Smooth muscle cell (in vitro differentiated cells): ENCODE measurements at regions not wholly inside any gene's neighbourhood (a gene's known extent, or its start where the extent isn't known, plus 50 kb on each side); places are given as distances from the start of the nearest gene placed in this dataset.
A peak's percentile ranks its signal among the peaks of the same experiment; 100 is the strongest.

ENCODE experiments used
- DNase-seq: peaks from one replicate; lab custom pipeline; 2025; ENCODE audit not compliant: unreplicated experiment; lab: John Stamatoyannopoulos, UW
- H2AFZ ChIP-seq: fragments of 200-600 bp; sonication (generic); 2 replicates; pipeline ENCODE4 v1.6.0; 2016; ENCODE audit warnings: antibody characterized with exemption, low read depth, mild to moderate bottlenecking
- H3F3A ChIP-seq: fragments of 200-600 bp; sonication (generic); 2 replicates; pipeline ENCODE4 v1.6.0; 2017; ENCODE audit warnings: antibody characterized with exemption, low read depth
- H3K27ac ChIP-seq: fragments of 200-600 bp; sonication (generic); 2 replicates; pipeline ENCODE4 v1.5.1; 2016; ENCODE audit warnings: low read depth, mild to moderate bottlenecking
- H3K27me3 ChIP-seq: fragments of 200-600 bp; sonication (generic); 2 replicates; pipeline ENCODE4 v1.6.1; 2016; ENCODE audit warnings: low read depth, mild to moderate bottlenecking
- H3K36me3 ChIP-seq: fragments of 200-600 bp; sonication (generic); 2 replicates; pipeline ENCODE4 v1.5.1; 2016; ENCODE audit warnings: low read depth
- H3K4me1 ChIP-seq: fragments of 200-600 bp; sonication (generic); 2 replicates; pipeline ENCODE4 v1.5.1; 2016; ENCODE audit warnings: low read depth
- H3K4me2 ChIP-seq: fragments of 200-600 bp; sonication (generic); 2 replicates; pipeline ENCODE4 v1.6.0; 2016; ENCODE audit warnings: mild to moderate bottlenecking
- H3K4me3 ChIP-seq: fragments of 200-600 bp; sonication (generic); 2 replicates; pipeline ENCODE4 v1.5.1; 2016; ENCODE audit warnings: mild to moderate bottlenecking
- H3K79me2 ChIP-seq: fragments of 200-600 bp; sonication (generic); 2 replicates; pipeline ENCODE4 v1.6.0; 2016; ENCODE audit warnings: low read depth, mild to moderate bottlenecking
- H3K9ac ChIP-seq: fragments of 200-600 bp; sonication (generic); 2 replicates; pipeline ENCODE4 v1.6.0; 2016; ENCODE audit warnings: low read depth
- H3K9me3 ChIP-seq: fragments of 200-600 bp; sonication (generic); replicated peaks from 2 replicates; pipeline ENCODE4 v1.5.1; 2016; ENCODE audit warnings: low read depth
- H4K20me1 ChIP-seq: fragments of 200-600 bp; sonication (generic); 2 replicates; pipeline ENCODE4 v1.6.0; 2016; ENCODE audit warnings: low read depth
- WGBS: methylation state at CpG from one replicate; pipeline ENCODE4 v1.1.7; 2016; ENCODE audit warnings: low lambda C conversion rate; 5-methylcytosine and 5-hydroxymethylcytosine counted together
- TF ChIP-seq, protein P1 (sequence below): fragments of 200-600 bp; sonication (generic); IDR thresholded peaks from 2 replicates; pipeline ENCODE4 v1.5.1; 2017; ENCODE audit warnings: borderline replicate concordance, mild to moderate bottlenecking, antibody characterized with exemption; ENCODE audit not compliant: insufficient read depth, poor library complexity, severe bottlenecking

DNA sequence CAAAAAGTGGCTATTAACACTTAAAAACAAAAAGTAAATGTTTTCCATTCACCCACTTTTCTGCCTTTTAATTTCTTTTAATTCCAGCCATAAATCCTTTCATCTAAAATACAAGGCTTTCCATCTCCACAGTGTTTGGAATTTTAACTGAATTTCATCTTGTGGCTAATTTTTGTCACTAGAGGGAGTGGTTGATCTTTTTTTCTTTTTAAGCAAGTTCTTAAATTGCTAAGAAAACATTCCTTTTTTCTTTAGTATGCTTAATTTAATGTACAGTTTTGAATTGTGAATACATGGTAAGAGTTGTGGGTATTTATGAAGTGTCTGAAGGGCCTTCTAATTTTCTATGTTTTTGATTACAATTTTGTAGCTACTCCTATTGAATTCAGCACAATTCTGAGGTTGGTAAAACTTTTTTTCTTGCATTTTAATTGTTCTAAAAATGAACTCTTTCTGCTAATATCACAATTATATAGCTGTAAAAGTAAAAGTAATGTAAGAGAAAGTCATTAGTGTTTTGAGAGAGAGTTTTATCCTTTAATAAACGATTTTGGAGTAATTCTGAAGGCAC is 54.9 kb upstream of the ANK3 start:
- no peaks in the 10 kb centered on the region for H3K9me3 ChIP-seq
- no peak for DNase-seq
- no peaks in the 10 kb centered on the region for H3K36me3 ChIP-seq
- peak overlapping the region; percentile 51 for H3K27ac ChIP-seq
- peaks cover 14% of the 10 kb centered on the region for H3K4me1 ChIP-seq
- no peak overlapping the region for H3K4me2 ChIP-seq
- H3K79me2 ChIP-seq = no peaks in the 10 kb centered on the region
- 57% methylated on average over 1 of the region's 1 CpG for WGBS
- no peak overlapping the region for H2AFZ ChIP-seq
- H3K27me3 ChIP-seq = no peaks in the 10 kb centered on the region
- no peak overlapping the region for H3K4me3 ChIP-seq
- no peak overlapping the region for H3K9ac ChIP-seq
- H3F3A ChIP-seq = no peaks in the 10 kb centered on the region
- TF ChIP-seq, protein P1, sequence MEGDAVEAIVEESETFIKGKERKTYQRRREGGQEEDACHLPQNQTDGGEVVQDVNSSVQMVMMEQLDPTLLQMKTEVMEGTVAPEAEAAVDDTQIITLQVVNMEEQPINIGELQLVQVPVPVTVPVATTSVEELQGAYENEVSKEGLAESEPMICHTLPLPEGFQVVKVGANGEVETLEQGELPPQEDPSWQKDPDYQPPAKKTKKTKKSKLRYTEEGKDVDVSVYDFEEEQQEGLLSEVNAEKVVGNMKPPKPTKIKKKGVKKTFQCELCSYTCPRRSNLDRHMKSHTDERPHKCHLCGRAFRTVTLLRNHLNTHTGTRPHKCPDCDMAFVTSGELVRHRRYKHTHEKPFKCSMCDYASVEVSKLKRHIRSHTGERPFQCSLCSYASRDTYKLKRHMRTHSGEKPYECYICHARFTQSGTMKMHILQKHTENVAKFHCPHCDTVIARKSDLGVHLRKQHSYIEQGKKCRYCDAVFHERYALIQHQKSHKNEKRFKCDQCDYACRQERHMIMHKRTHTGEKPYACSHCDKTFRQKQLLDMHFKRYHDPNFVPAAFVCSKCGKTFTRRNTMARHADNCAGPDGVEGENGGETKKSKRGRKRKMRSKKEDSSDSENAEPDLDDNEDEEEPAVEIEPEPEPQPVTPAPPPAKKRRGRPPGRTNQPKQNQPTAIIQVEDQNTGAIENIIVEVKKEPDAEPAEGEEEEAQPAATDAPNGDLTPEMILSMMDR = peak; percentile 71
- H4K20me1 ChIP-seq = no peaks in the 10 kb centered on the region

DNA sequence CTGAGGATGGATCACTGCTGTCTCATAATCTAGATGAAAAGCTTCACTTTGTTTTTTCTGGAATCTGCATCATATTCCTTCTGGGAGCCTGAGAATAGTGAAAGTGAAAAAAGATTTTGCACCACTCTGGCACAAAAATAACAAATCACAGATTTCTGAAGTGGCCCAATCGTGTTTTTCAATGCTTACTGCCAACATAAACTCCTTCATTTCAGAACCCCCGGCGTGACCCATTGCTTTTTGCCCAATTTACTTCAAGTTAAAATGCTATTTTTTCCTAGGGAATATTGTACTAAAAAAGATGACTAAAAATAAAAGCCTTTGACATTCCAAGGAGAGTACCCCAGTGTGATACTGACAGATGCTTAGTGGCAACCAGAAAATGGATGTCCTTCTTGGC is 53.7 kb upstream of the ANK3 start:
- no peak overlapping the region for H2AFZ ChIP-seq
- no peak overlapping the region for H3K4me2 ChIP-seq
- H3K9me3 ChIP-seq = no peaks in the 10 kb centered on the region
- H3K9ac ChIP-seq = no peak overlapping the region
- peaks cover 14% of the 10 kb centered on the region for H3K4me1 ChIP-seq
- H3K36me3 ChIP-seq = no peaks in the 10 kb centered on the region
- H4K20me1 ChIP-seq = no peaks in the 10 kb centered on the region
- DNase-seq = no peak
- TF ChIP-seq, protein P1 = no peak
- no peak overlapping the region for H3K4me3 ChIP-seq
- H3K27ac ChIP-seq = no peak overlapping the region
- no peaks in the 10 kb centered on the region for H3K79me2 ChIP-seq
- H3F3A ChIP-seq = no peaks in the 10 kb centered on the region
- H3K27me3 ChIP-seq = no peaks in the 10 kb centered on the region
- 94% methylated on average over 3 of the region's 3 CpGs for WGBS

DNA sequence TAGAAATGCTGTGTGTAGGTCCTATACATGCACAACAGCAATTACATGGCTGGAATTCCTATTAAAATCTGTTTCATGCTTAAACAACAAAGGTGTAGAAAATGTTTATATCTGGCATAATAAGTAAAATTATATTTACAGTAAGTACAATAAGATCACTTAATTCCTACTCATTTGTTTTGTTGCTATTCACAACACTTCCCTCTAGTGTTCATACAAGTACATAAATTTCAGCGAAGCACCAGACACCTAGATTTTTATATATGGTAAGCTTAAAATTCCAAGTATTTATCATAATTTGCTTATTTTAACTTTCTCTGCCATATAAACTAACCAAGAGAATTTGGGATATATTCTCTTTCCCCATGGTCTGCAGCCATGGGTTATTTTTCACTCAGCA is 51.8 kb upstream of the ANK3 start:
- no peaks in the 10 kb centered on the region for H3K9me3 ChIP-seq
- H2AFZ ChIP-seq = no peak overlapping the region
- no peak for DNase-seq
- no peaks in the 10 kb centered on the region for H3K79me2 ChIP-seq
- H3K36me3 ChIP-seq = no peaks in the 10 kb centered on the region
- TF ChIP-seq, protein P1 = peak; percentile 36
- no peak overlapping the region for H3K4me3 ChIP-seq
- 83% methylated on average over 1 of the region's 1 CpG for WGBS
- no peaks in the 10 kb centered on the region for H3K27me3 ChIP-seq
- H3K27ac ChIP-seq = no peak overlapping the region
- H4K20me1 ChIP-seq = no peaks in the 10 kb centered on the region
- no peak overlapping the region for H3K4me2 ChIP-seq
- no peak overlapping the region for H3K9ac ChIP-seq
- no peaks in the 10 kb centered on the region for H3F3A ChIP-seq
- peaks cover 11% of the 10 kb centered on the region for H3K4me1 ChIP-seq

DNA sequence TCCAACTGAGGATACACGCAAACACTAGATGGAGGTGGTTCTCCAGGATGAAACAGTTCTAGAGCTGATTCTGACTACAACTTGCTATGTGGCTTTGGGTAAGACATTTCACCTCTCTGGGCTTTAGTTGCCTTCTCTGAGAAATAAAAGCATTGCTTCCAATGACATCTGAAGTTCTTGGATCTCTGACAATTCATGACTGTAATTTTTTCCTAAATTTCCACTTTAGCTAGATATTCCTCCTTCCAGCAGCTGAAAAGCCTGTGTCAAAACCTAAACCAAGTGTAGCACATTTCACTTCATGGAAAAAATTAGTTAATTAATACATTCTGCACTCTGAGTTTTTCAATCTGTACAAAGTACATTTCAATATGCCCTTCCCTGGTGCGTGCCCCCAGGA is 50.0 kb upstream of the ANK3 start:
- no peaks in the 10 kb centered on the region for H3K36me3 ChIP-seq
- no peak overlapping the region for H3K4me2 ChIP-seq
- no peaks in the 10 kb centered on the region for H3F3A ChIP-seq
- H3K4me1 ChIP-seq = no peaks in the 10 kb centered on the region
- H3K9me3 ChIP-seq = no peaks in the 10 kb centered on the region
- no peak overlapping the region for H3K9ac ChIP-seq
- 96% methylated on average over 2 of the region's 2 CpGs for WGBS
- H2AFZ ChIP-seq = no peak overlapping the region
- H3K27me3 ChIP-seq = no peaks in the 10 kb centered on the region
- H3K4me3 ChIP-seq = no peak overlapping the region
- TF ChIP-seq, protein P1 = no peak
- no peak for DNase-seq
- no peak overlapping the region for H3K27ac ChIP-seq
- no peaks in the 10 kb centered on the region for H4K20me1 ChIP-seq
- H3K79me2 ChIP-seq = no peaks in the 10 kb centered on the region
